ENCODE measurements at regions not wholly inside any gene's neighbourhood (a gene's known extent, or its start where the extent isn't known, plus 50 kb on each side); places are given as distances from the start of the nearest gene placed in this dataset.
A peak's percentile ranks its signal among the peaks of the same experiment; 100 is the strongest.

- no peak for DNase-seq
Observed at GRCh38 chr15:67945951-67946700, 106.3 kb upstream of the RNU6-1 start.

DNA sequence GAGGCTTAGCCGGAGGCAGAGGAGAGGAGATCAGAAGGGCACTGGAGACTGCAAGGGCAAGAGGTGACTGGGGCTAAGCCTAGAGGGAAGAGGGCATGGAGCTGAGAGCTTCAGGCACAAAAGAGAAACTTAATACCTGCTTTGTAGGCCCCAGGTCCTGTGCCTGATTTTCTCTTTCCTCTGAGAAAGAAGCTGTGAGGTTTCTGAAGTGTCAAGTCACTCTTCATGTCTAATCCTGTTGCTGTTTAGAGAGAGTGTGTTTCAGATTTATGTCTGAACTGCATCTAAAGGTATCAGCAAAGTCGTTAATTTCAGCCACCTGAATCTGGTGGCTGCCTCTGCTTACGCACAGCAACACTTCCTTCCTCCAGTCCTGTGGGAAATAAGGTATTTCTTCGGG is 106.9 kb upstream of the RNU6-1 start:
- DNase-seq, result no peak

- DNase-seq, result no peak
Observed at GRCh38 chr15:67947254-67948039, 106.7 kb upstream of the PIAS1 start.

DNA sequence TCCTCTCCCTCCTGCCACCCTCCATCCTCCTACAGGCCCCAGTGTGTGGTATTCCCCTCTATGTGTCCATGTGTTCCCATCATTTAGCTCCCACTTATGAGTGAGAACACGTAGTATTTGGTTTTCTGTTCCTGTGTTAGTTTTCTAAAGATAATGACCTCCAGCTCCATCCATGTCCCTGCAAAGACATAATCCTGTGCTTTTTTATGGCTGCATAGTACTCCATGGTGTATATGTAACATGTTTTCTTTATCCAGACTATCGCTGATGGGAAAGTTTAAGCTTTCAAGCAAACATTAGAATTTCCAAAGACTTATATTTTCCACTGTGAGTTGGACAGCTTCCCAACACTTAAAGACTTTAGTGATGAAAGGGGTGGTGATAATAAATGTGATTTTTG is 105.9 kb upstream of the PIAS1 start:
- no peak for DNase-seq

GRCh38 chr15:67951187-67951586 is 102.9 kb upstream of the PIAS1 start:
- DNase-seq, result peak in 2 of 3 donors; percentile 17 to 30

DNA sequence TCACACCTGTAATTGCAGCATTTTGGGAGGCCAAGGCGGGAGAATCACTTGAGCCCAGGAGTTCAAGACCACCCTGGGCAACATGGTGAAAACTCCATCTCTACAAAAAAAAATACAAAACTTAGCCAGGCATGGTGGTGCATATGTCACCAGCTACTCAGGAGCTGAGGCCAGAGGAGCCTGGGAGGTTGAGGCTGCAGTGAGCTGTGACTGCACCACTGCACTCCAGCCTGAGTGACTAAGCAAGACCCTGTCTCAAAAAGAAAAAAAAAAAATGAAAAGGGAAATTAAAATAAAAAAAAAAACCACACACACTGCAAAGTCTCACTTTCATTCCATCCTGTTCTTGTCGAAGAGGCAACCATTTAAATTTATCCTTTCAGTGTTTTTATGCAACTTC is 100.8 kb upstream of the PIAS1 start:
- no peak for DNase-seq

DNA sequence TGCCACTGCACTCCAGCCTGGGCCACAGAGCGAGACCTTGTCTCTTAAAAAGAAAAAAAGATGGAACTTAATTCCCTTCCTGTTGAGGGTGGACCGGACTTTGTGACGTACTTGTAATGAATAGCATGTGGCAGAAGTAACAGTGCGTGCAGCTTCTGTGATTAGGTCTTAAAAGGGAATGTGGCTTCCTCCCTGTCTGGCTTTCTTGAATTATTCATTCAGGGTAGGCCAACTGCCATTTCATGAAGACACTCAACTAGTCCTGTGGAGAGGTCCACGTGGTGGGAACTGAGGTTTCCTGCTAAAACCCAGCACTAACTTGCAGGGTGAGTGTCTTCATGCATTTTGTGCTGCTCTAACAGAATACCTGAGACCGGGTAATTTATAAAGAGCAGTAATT is 98.9 kb upstream of the PIAS1 start:
- no peak for DNase-seq

DNA sequence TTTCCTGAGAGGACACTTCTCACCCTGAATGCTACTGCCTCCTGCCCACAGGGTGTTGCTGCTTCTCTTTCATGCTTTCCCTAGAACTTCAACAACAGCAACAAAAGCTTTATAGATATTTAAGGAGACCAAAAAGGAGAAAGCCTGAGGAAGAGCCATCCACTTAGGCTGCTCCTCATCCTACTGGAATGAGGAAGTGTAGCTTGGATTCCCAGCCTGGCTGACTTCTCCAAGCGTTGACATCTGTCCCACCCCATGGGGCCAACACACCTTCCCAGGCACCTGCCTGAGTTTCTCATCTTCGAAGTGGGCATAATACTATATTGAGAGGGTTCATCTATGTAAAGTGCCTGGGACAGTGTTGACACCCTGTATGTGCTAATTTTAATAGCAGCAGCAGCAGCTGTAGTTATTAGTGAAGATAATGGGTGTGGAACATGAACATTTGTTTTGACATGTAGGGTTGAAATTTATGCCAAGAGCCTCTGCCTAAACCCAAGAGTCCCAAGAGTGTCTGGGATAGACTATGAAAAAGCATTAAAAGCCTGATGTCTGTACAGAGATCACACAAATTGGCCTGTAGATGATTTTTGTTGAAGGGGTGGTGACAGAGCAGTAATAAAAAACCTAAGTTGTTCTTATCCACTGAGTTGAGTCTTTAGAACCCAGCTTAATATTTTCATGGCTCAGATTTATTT is 96.5 kb upstream of the PIAS1 start:
- no peak for DNase-seq

DNA sequence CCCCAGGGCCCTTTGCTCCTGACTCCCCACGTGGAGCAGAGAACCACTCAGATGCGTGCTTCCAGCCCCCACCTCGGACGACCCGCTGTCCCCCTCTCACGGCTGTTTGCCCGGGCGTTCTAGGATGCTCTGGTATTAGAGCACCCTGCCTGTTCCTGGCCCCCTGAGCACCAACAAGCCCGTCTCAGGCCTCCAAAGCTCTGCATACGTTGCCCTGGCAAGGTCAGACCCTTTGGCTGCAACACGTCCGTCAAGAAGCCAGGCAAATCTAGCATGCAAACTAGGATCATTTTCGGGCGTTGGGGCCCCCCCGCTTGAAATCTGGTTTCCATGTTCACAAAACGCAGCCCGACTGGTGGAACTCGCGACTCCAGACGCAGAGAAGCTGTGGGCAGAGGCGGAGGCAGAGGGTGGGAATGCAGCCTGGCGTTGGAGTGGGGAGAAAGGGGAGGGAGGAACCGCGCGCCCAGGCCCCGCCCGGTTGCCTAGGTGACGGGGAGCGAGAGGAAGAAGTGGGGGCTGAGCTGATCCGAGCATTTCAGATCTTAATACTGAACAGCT is 86.2 kb upstream of the PIAS1 start:
- DNase-seq, result peak; percentile 68 to 87 (median 72)

GRCh38 chr15:67968564-67968963 is 85.6 kb upstream of the PIAS1 start:
- DNase-seq, result no peak

DNA sequence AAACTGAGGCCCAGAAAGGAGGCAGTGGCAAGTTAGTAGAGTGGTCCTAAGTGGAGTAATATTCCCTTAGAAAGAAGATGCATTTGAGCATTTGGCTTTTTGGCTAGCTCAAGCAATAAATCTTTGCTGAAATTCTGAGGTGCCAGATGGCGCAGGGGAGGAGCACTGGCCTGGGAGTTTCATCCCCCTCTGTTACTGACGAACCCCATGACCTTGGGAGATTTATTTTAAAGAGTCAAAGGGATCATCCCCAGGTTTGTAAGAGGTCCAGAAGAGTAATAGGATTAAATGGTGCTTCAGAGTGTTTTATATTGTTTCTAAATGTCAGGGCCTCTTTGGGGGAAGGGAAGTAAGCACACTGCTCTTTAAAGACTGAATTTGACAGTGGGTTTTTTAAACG is 85.1 kb upstream of the PIAS1 start:
- DNase-seq, result no peak

DNA sequence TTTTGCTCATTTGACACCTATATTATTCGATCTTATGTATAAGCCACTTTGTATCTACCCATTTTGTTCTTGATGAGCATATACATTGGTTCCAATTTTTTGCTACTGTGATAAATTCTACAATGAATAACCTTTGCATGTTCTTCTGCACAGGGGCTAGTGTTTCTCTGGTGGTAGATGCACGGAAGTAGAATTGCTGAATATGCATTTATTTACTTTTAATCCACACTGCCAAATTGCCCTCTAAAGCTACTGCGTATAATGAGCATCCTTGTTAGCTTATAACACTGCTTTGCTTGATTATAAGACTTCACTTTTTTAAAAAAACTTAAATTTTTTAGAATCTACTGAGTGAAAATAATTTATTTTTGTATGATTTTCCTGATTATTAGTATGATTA is 84.2 kb upstream of the PIAS1 start:
- DNase-seq, result no peak

DNA sequence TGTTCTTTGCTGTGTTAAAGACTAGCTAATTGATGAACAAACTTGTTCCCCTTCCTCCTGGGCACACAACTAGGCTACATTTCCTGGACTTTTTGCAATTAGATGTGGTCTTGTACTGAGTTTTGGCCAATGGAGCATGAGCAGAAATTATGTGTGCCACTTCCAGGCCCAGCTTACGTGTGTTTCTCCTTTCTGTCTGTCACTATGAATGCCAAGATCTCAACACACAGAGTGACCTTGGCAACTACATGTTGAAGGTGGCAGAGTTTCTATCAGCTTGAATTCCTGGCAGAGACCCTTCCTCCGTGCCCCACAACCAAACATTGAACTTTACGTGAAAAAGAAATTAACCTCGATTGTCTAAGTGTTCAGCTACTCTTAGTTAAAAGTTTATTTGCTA is 81.7 kb upstream of the PIAS1 start:
- DNase-seq, result no peak

DNA sequence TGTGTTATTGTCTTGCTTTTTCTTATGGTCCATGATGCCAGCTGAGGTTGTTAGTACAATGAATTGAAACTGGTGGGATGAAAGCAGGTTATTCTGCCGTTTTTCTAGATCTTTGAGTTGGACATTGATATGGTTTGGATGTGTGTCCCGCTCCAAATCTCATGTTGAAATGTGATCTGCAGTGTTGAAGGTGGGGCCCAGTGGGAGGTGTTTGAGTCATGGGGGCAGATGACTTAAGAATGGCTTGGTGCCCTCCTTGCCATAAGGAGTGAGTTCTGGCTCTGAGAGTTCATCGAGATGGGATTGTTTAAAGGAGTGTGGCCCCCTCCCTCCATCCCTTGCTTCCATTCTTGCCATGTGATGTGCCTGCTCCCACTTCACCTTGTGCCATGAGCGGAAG is 80.3 kb upstream of the PIAS1 start:
- no peak for DNase-seq

DNA sequence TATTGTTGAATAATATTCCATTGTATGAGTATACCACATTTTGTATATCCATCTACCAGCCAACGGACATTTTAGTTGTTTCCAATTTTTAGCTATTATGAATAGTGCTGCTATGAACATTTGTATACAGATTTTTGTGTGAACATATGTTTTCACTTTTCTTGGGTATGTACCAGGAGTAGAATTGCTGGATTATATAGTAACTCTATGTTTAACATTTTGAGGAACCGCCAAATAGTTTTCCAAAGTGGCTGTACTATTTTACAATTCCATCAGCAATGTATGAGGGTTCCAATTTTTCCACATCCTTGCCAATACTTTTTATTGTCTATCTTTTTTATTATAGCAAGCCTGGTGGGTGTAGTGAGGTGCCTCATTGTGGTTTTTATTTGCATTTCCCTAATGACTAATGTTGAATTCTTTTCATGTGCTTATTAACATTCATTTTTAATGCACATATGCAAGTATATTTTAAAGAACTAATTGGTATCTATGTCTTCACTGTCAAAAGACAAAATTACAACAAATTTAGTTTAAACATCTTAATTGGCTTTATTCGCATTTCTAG is 77.5 kb upstream of the PIAS1 start:
- no peak for DNase-seq

DNA sequence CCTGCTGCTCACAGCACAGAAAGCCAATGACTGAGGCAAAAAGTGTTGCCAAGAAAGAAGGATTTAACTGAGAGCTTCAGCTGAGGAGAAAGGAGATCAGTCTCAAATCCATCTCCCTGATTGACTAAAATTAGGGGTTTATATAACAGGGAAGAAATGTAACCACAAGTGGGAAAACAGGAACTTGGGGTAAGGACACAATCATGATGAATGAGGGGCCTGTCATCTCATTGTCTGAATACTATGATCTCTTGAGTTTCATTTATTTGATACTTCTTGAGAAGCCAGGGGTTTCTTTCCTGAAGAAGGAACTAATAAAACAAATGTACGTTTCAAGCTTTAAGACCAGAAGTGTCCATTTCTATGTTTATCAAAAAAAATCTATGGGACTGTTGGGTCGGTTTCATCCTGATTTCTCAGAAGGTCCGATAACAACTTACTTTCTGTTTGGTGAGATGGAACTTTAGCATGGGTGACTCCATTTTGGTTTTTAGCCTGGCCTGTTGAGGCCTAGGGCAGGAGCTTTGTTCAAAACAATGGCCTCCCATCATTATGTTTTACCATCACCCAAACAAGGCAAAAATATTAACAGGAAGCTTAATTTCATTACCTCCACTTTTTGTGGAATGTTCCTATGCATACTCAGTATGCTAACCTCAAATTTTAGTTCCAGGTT is 76.6 kb upstream of the PIAS1 start:
- peak; percentile 15 to 59 (median 47) for DNase-seq

- DNase-seq, result no peak
Observed at GRCh38 chr15:67979281-67979680, 74.8 kb upstream of the PIAS1 start.

- DNase-seq, result no peak
Observed at GRCh38 chr15:67980171-67980570, 73.9 kb upstream of the PIAS1 start.

- DNase-seq, result no peak
Observed at GRCh38 chr15:67980773-67981685, 73.1 kb upstream of the PIAS1 start.

GRCh38 chr15:67981848-67982247 is 72.3 kb upstream of the PIAS1 start:
- no peak for DNase-seq

DNA sequence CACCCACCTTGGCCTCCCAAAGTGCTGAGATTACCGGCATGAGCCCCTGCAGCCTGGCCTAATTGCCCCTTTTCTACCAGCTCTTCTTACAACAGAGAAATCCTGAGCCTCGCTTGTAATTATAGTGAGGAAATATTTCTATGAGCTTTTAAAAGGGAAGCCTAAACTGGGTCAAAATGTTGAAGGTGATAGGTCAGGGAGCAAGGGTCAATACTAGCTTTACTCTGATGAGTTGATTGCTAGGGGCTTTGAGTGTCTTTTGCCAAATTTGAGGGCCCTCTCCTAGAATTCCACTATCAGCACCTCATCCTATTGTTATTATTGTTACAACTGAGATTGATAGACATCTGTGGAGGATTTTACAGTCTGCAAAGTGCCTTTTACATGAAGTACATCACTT is 62.4 kb upstream of the PIAS1 start:
- DNase-seq, result no peak

All from suppressor macrophage treated with lipopolysaccharide for 1 hour (primary cell).